ENCODE measurements at regions not wholly inside any gene's neighbourhood (a gene's known extent, or its start where the extent isn't known, plus 50 kb on each side); places are given as distances from the start of the nearest gene placed in this dataset.
"Not testable (repeated sequence)": the region's sequence is repeated elsewhere in the genome, so short reads cannot be mapped to it uniquely, and the experiment has no call there.

DNA sequence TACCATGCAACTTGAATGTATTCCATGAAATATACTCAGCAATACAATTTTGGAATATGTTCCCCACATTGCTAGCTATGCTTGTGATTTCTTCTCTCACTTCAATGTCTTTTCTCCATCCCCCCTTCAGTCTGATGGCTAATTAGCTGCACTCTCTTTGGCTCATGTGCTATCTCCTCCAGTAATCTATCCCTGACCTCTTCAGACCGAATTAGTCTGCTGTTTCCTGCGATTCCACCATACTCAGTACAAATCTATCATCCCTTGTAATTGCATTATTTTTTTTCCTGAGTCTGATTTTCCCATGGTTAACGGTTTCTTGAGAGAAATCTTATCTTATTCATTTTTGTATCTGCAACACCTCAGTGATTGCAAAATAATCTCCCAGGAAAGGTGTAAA is 360.7 kb upstream of the CDH10 start:
- no peak for DNase-seq
- no peaks in the 10 kb centered on the region for H3K27me3 ChIP-seq (ENCODE audit: low read depth)
- H3K9me3 ChIP-seq (replicated peaks), result peaks cover 4% of the 10 kb centered on the region
- intact Hi-C loops (cut with micrococcal nuclease), result no loop called here
- no peak overlapping the region for H3K27ac ChIP-seq (replicated peaks)
- H3K4me3 ChIP-seq, result no peak overlapping the region
- TF ChIP-seq, protein P1, sequence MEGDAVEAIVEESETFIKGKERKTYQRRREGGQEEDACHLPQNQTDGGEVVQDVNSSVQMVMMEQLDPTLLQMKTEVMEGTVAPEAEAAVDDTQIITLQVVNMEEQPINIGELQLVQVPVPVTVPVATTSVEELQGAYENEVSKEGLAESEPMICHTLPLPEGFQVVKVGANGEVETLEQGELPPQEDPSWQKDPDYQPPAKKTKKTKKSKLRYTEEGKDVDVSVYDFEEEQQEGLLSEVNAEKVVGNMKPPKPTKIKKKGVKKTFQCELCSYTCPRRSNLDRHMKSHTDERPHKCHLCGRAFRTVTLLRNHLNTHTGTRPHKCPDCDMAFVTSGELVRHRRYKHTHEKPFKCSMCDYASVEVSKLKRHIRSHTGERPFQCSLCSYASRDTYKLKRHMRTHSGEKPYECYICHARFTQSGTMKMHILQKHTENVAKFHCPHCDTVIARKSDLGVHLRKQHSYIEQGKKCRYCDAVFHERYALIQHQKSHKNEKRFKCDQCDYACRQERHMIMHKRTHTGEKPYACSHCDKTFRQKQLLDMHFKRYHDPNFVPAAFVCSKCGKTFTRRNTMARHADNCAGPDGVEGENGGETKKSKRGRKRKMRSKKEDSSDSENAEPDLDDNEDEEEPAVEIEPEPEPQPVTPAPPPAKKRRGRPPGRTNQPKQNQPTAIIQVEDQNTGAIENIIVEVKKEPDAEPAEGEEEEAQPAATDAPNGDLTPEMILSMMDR (IDR thresholded peaks at IDR 0.05; ENCODE audit: borderline replicate concordance), result no peak
- H3K4me1 ChIP-seq, result no peaks in the 10 kb centered on the region
- no peaks in the 10 kb centered on the region for H3K36me3 ChIP-seq

DNA sequence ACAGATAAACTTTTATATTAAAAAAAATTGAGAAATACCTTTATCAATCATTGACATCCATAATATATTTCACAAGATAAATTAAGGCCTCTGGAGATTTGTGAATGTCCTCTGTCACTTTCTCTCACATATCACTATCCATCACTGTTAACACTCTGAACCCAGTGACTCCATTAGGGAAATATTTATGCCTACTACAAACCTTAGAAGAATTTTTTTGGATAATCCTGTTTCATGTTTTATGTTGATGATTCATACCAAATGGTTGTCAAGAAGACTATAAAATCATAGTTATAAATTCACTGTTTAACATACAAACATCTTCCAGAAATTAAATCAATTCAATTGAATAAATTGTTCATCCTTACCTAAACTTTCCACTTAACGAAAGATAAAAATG is 357.6 kb upstream of the CDH10 start:
- H3K27ac ChIP-seq (replicated peaks), result no peak overlapping the region
- DNase-seq, result no peak
- H3K27me3 ChIP-seq (ENCODE audit: low read depth), result no peaks in the 10 kb centered on the region
- H3K36me3 ChIP-seq, result no peaks in the 10 kb centered on the region
- H3K4me1 ChIP-seq, result no peaks in the 10 kb centered on the region
- peaks cover 4% of the 10 kb centered on the region for H3K9me3 ChIP-seq (replicated peaks)
- TF ChIP-seq, protein P1 (IDR thresholded peaks at IDR 0.05; ENCODE audit: borderline replicate concordance), result no peak
- intact Hi-C loops (cut with micrococcal nuclease), result no loop called here
- no peak overlapping the region for H3K4me3 ChIP-seq

DNA sequence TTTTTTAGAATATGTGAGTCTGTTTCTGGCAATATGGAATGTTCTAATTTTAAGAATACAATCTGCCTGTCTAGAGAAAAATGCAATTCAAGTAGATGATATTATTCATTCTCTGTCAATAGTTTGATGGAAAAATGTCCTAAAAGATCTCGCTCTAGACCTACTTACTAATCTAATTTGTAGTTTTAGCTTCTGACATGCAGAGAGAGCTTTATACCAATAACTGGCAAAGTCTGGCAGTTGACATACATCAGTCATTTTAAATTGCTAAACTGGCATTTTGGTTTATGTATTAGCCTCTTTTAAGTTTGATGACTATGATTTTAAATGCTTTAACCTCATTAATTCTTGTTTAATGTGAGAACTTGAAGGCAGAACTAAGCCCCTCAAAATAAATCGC is 355.0 kb upstream of the CDH10 start:
- intact Hi-C loops (cut with micrococcal nuclease), result no loop called here
- Histone ChIP-seq H3K4me3 (no peak overlapping the region), H3K36me3 (no peaks in the 10 kb centered on the region), H3K9me3 (replicated peaks) (peaks cover 28% of the 10 kb centered on the region), H3K4me1 (no peaks in the 10 kb centered on the region), H3K27me3 (ENCODE audit: low read depth) (no peaks in the 10 kb centered on the region), H3K27ac (replicated peaks) (no peak overlapping the region)
- DNase-seq, result no peak
- TF ChIP-seq, protein P1 (IDR thresholded peaks at IDR 0.05; ENCODE audit: borderline replicate concordance), result no peak

DNA sequence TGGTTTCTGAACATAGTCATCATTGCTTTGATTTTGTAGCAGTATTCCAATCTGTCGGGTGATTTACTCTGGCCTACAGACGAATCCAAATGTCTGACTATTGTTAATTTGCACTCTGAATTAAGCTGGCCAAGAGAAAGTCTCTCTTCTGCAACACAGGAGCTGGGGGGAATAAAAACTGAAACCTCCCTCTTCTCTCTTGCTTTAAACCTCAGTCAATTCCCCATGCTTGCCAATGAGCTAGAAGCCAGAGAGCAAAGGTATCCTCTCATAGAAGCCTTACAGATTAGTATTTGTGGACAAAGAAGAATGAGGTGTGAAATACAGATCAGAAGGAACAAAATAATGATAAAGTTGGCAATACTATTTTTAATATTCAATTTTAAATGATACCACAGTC is 353.9 kb upstream of the CDH10 start:
- no peaks in the 10 kb centered on the region for H3K36me3 ChIP-seq
- TF ChIP-seq, protein P1 (IDR thresholded peaks at IDR 0.05; ENCODE audit: borderline replicate concordance), result no peak
- peaks cover 38% of the 10 kb centered on the region for H3K9me3 ChIP-seq (replicated peaks)
- H3K27me3 ChIP-seq (ENCODE audit: low read depth), result no peaks in the 10 kb centered on the region
- H3K4me1 ChIP-seq, result no peaks in the 10 kb centered on the region
- H3K27ac ChIP-seq (replicated peaks), result no peak overlapping the region
- DNase-seq, result no peak
- no peak overlapping the region for H3K4me3 ChIP-seq
- intact Hi-C loops (cut with micrococcal nuclease), result no loop called here

DNA sequence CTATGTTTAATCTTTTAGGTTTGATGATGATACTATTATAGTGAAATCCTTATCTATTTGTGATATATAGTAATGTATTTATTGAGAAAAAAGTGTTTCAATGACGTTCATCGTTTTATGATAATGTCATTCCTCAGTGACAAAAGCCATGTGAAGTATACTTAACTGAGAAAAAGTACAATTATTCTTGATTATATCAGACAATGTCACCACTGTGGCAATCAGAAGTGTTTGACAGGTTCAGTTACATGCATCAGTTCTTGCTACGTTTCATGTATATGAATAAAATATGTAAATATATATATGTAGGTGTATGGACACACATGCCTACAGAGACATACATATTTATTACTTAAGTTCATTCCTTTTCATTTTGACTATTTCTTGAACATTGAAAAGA is 341.5 kb upstream of the CDH10 start:
- H3K27ac ChIP-seq (replicated peaks), result no peak overlapping the region
- no peak overlapping the region for H3K4me3 ChIP-seq
- peaks cover 15% of the 10 kb centered on the region for H3K9me3 ChIP-seq (replicated peaks)
- TF ChIP-seq, protein P1 (IDR thresholded peaks at IDR 0.05; ENCODE audit: borderline replicate concordance), result no peak
- no peak for DNase-seq
- H3K27me3 ChIP-seq (ENCODE audit: low read depth), result no peaks in the 10 kb centered on the region
- H3K4me1 ChIP-seq, result no peaks in the 10 kb centered on the region
- intact Hi-C loops (cut with micrococcal nuclease), result no loop called here
- no peaks in the 10 kb centered on the region for H3K36me3 ChIP-seq

DNA sequence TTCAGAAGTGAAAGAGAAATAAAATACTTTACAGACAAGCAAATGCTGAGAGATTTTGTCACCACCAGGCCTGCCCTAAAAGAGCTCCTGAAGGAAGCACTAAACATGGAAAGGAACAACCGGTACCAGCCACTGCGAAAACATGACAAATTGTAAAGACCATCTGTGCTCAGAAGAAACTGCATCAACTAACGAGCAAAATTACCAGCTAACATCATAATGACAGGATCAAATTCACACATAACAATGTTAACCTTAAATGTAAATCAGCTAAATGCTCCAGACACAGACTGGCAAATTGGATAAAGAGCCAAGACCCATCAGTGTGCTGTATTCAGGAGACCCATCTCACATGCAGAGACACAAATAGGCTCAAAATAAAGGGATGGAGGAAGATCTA is 333.8 kb upstream of the CDH10 start:
- peaks cover 21% of the 10 kb centered on the region for H3K9me3 ChIP-seq (replicated peaks)
- H3K4me3 ChIP-seq; H3K27ac ChIP-seq (replicated peaks); H3K27me3 ChIP-seq (ENCODE audit: low read depth); H3K36me3 ChIP-seq; intact Hi-C loops (cut with micrococcal nuclease); H3K4me1 ChIP-seq; DNase-seq: not testable (repeated sequence)

Data from left ventricle myocardium inferior (tissue), 1 donor.